ENCODE measurements at regions not wholly inside any gene's neighbourhood (a gene's known extent, or its start where the extent isn't known, plus 50 kb on each side); places are given as distances from the start of the nearest gene placed in this dataset.

GRCh38 chr3:28994161-28994905, 286.5 kb upstream of the RBMS3 start:
- H3K79me2 ChIP-seq (ENCODE audit: insufficient read depth, low read depth, low read length) = no peaks in the 10 kb centered on the region
- H2AFZ ChIP-seq (ENCODE audit: low read length) = no peak overlapping the region
- no peaks in the 10 kb centered on the region for H3K36me3 ChIP-seq (ENCODE audit: insufficient read depth, low read length)
- no peaks in the 10 kb centered on the region; the same call in 1 of the 2 replicates for H3K9me3 ChIP-seq (ENCODE audit: low read length)
- POLR2A ChIA-PET = interaction anchor here (0.8 to 0.9 kb wide), 2 partner anchors 15 to 663 kb away, joined by 3 to 4 read pairs; no protein-coding TSS in a partner anchor
- intact Hi-C loops (cut with micrococcal nuclease; ENCODE audit: unreplicated experiment) = no loop called here
- no peak overlapping the region for H3K4me2 ChIP-seq (ENCODE audit: low read length)
- no peaks in the 10 kb centered on the region for H3K4me1 ChIP-seq (ENCODE audit: insufficient read depth, low read length, poor library complexity, severe bottlenecking)
- no TSS peak for BruUV-seq (replicated peaks)
- H3K9me2 ChIP-seq (ENCODE audit: insufficient read depth, low read length) = no peaks in the 10 kb centered on the region
- no peak overlapping the region for H3K27ac ChIP-seq (ENCODE audit: low read depth, low read length, poor library complexity, severe bottlenecking)
- no peak overlapping the region for H3K4me3 ChIP-seq (ENCODE audit: low read depth, low read length, poor library complexity, severe bottlenecking)
- TF ChIP-seq EZH2phosphoT487 (IDR thresholded peaks at IDR 0.05; ENCODE audit: borderline replicate concordance, low read depth, low read length) = no peak
- no peak for TF ChIP-seq CTCF (conservative IDR thresholded peaks at IDR 0.05; ENCODE audit: low read length)
- no peak for DNase-seq (ENCODE audit: low spot score)
- CTCF ChIA-PET (ENCODE audit: unreplicated experiment) = no interaction called here
- no peaks in the 10 kb centered on the region for H4K20me1 ChIP-seq (ENCODE audit: insufficient read depth, low read length)

GRCh38 chr3:29004885-29005599, 275.8 kb upstream of the RBMS3 start:
- Histone ChIP-seq H3K9me2 (ENCODE audit: insufficient read depth, low read length) (no peaks in the 10 kb centered on the region), H3K36me3 (ENCODE audit: insufficient read depth, low read length) (no peaks in the 10 kb centered on the region), H3K79me2 (ENCODE audit: insufficient read depth, low read depth, low read length) (no peaks in the 10 kb centered on the region), H4K20me1 (ENCODE audit: insufficient read depth, low read length) (no peaks in the 10 kb centered on the region), H3K9me3 (ENCODE audit: low read length) (no peaks in the 10 kb centered on the region), H3K4me2 (ENCODE audit: low read length) (no peak overlapping the region), H3K27ac (ENCODE audit: low read depth, low read length, poor library complexity, severe bottlenecking) (no peak overlapping the region), H3K4me1 (ENCODE audit: insufficient read depth, low read length, poor library complexity, severe bottlenecking) (no peaks in the 10 kb centered on the region), H3K4me3 (ENCODE audit: low read depth, low read length, poor library complexity, severe bottlenecking) (no peak overlapping the region), H2AFZ (ENCODE audit: low read length) (no peak overlapping the region)
- ChIA-PET POLR2A (no interaction called here), CTCF (ENCODE audit: unreplicated experiment) (no interaction called here)
- no TSS peak for BruUV-seq (replicated peaks)
- TF ChIP-seq CTCF (conservative IDR thresholded peaks at IDR 0.05; ENCODE audit: low read length) = no peak
- no peak for TF ChIP-seq EZH2phosphoT487 (IDR thresholded peaks at IDR 0.05; ENCODE audit: borderline replicate concordance, low read depth, low read length)
- intact Hi-C loops (cut with micrococcal nuclease; ENCODE audit: unreplicated experiment) = no loop called here
- DNase-seq (ENCODE audit: low spot score) = no peak

GRCh38 chr3:29005862-29006261, 275.0 kb upstream of the RBMS3 start:
- no peaks in the 10 kb centered on the region for H3K9me2 ChIP-seq (ENCODE audit: insufficient read depth, low read length)
- no TSS peak for BruUV-seq (replicated peaks)
- H2AFZ ChIP-seq (ENCODE audit: low read length) = no peak overlapping the region
- ChIA-PET POLR2A (interaction anchor here (0.7 kb wide), 1 partner anchor 246 kb away, joined by 5 read pairs; no protein-coding TSS in a partner anchor), CTCF (ENCODE audit: unreplicated experiment) (no interaction called here)
- H3K36me3 ChIP-seq (ENCODE audit: insufficient read depth, low read length) = no peaks in the 10 kb centered on the region
- H3K79me2 ChIP-seq (ENCODE audit: insufficient read depth, low read depth, low read length) = no peaks in the 10 kb centered on the region
- no peaks in the 10 kb centered on the region for H3K9me3 ChIP-seq (ENCODE audit: low read length)
- no peaks in the 10 kb centered on the region for H4K20me1 ChIP-seq (ENCODE audit: insufficient read depth, low read length)
- no peaks in the 10 kb centered on the region for H3K4me1 ChIP-seq (ENCODE audit: insufficient read depth, low read length, poor library complexity, severe bottlenecking)
- TF ChIP-seq EZH2phosphoT487 (IDR thresholded peaks at IDR 0.05; ENCODE audit: borderline replicate concordance, low read depth, low read length) (no peak), CTCF (conservative IDR thresholded peaks at IDR 0.05; ENCODE audit: low read length) (no peak)
- intact Hi-C loops (cut with micrococcal nuclease; ENCODE audit: unreplicated experiment) = no loop called here
- no peak overlapping the region for H3K4me3 ChIP-seq (ENCODE audit: low read depth, low read length, poor library complexity, severe bottlenecking)
- H3K4me2 ChIP-seq (ENCODE audit: low read length) = no peak overlapping the region
- no peak for DNase-seq (ENCODE audit: low spot score)
- H3K27ac ChIP-seq (ENCODE audit: low read depth, low read length, poor library complexity, severe bottlenecking) = no peak overlapping the region

Measured in OCI-LY7 (cell line).